NCI-H82 (cell line): ENCODE measurements at regions not wholly inside any gene's neighbourhood (a gene's known extent, or its start where the extent isn't known, plus 50 kb on each side); places are given as distances from the start of the nearest gene placed in this dataset.
"Not testable (repeated sequence)": the region's sequence is repeated elsewhere in the genome, so short reads cannot be mapped to it uniquely, and the experiment has no call there.

Experiments
- DNase-seq: peaks from one replicate; lab custom pipeline; 2025; lab: John Stamatoyannopoulos, UW

GRCh38 chr6:159522877-159523547 lies 170.0 kb downstream of the SOD2 start:
- no peak for DNase-seq

- DNase-seq = no peak
Observed at GRCh38 chr6:159521962-159522361, 171.1 kb downstream of the SOD2 start.

DNA sequence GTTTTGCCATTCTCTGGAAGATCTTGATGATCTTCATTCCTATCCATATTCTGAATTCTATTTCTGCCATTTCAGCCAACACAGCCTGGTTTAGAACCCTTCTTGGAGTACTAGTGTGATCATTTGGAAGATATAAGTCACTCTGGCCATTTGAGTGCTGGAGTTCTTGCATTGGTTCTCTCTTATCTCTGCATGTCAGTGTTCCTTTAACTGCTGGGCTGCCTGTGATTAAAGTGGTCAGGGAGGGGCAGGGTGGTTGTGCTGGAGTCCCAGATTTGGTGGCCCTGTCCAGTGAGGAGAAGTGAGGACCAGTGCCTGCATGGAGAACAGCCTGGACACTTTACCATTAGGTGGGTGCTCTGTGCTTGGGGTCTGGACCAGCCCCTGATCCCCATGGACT lies 173.0 kb downstream of the SOD2 start:
- no peak for DNase-seq

- DNase-seq = not testable (repeated sequence)
Observed at GRCh38 chr6:159515811-159516210, 177.2 kb downstream of the SOD2 start.

DNA sequence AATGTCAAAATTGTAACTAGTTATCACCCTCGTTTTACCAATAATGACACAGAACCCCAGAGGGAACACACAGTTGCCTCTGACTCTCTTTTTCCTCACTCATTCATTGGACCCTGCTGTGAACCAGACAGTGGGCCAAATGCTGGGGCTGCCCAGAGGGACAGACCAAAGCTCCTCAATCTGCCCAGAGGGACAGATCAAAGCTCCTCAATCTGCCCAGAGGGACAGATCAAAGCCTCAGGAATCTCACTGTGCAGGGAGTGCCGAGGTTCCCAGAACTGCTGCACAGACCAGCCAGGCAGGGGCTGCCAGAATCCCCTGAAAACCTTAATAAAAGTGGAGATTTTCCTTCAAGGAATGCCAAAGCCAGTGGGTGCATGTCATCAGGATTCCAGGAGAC lies 179.1 kb downstream of the SOD2 start:
- DNase-seq = no peak

- no peak for DNase-seq
Observed at GRCh38 chr6:159513074-159513720, 179.8 kb downstream of the SOD2 start.

GRCh38 chr6:159512571-159512970 lies 180.5 kb downstream of the SOD2 start:
- DNase-seq = no peak

DNA sequence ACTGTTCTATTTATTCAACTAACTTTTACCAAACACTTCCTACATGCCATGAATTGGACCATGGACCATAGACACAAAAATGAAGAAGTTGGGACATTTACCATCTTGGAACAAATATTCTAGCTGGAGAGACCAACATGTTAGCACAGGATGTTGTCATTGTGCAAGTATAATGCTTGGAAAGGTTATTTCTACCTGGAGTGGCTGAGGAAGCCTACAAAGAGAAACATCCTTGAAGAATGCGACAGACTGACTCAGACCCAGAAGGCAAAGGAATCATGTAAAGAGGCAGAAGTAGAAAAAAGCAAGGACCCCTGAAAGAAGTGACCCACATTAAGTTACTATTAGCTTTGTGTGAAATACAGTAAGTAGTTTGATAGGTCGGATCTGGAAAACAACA lies 180.9 kb downstream of the SOD2 start:
- no peak for DNase-seq

DNA sequence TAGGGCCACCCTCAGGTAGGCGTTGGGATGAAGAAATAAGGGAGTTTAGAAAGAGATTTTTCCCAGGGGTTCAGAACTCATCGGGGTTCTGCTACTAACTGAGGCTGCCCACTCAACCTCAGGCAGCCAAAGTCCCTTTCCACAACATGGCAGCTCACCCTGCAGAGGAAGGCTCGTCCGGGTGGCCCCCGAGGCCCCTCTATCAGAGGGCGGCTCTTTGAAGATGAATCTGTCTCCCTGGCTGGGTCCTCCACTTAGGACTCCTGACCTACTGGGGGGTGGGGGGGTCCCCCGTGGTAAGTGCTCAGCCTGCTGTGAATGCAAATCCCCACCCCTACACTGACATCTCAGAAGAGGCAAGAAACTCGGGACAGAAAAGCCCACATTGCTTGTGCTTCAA lies 182.9 kb downstream of the SOD2 start:
- DNase-seq = no peak

GRCh38 chr6:159508931-159509330 lies 184.1 kb downstream of the SOD2 start:
- DNase-seq = no peak

- DNase-seq = no peak
Observed at GRCh38 chr6:159506048-159506447, 187.0 kb downstream of the SOD2 start.

DNA sequence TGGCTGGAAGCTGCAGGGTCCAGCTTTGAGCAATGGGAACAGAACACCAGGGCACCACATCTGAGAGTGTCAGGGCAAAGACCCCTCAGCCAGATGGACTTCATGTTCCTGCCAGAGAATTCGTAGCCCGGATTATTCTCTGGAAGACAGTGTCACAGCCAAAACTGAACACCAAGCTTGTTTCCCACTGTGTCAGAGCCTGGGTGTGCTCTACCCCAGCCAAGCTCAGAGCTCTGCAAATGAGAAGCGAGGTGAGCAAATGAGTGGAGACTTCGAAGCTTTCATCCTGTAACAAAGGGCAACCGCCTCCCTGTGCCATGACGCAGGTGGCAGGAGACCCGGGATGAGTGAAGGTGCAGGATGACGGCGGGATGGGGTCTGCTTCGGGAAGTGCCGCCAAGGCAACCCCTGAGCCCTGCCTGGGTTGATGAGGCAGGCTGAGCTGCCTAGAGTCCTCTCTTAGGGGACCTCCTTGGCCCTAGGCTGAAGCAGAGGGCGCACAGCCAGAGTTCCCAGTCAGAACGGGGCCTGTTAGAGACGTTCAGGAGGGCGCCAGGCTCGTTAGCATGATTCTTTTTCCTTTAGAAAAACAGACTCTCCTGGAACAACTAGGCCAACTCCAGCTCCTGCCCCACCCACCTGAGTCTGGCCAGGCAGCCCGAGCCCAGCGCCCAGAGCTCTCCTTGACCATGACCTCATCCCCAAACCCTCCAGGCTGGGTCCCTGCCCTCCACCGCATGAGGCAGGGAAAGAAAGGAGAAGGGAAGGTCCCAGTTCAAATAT lies 187.7 kb downstream of the SOD2 start:
- no peak for DNase-seq

DNA sequence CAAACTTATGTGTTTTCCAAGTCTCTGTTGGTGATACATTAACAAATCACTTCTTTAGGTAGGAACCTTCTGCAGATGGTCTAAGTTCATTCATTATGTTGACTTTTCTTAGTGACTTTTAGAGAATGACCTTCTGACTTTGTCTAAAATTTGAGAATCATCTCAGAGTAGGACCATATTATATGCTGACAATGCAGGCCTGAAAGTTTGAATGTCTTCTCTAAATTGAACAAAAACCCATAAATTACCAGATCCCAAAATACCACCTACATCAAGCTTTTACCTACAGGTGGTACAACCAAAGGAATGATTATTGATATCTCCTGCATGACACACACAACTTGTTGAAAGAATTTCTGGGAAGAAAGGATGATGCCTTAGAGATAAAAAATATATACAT lies 191.5 kb downstream of the SOD2 start:
- no peak for DNase-seq

DNA sequence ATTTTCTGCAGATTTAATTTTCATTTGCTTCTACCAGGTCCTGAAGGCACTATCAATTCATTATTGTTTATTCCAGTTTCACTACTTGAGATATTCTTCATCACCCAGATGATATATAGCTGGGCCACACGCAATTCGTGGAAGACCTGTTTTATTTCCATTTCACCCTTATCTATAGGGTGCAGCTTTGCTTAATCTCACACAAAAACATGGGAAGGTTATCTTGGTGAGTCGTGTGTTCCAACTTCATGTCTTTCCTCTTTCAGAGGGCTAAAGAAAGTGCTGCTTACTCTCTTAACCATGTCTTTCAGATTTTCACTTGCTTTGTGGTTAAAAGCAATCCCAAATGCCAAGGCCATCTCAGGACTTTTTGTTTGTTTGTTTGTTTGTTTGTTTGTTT lies 194.0 kb downstream of the SOD2 start:
- no peak for DNase-seq

DNA sequence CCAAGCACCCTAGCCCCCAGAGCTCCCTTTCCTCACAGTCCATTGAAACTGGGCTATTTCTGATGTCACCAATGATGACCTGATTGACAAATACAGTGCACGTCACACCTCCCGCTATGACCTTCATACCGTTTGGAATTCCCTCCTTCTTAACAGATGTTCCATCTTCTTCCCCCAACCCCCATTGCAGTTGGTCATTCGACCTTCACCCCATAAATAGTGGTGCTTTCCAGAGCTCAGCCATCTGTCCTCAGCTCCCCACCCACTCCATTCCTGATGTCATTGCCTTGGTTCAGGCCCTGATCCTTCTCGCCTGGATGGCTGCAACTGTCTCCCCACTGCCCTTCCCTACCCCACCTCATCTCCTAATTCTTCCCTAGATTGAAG lies 198.5 kb downstream of the SOD2 start:
- DNase-seq = no peak

DNA sequence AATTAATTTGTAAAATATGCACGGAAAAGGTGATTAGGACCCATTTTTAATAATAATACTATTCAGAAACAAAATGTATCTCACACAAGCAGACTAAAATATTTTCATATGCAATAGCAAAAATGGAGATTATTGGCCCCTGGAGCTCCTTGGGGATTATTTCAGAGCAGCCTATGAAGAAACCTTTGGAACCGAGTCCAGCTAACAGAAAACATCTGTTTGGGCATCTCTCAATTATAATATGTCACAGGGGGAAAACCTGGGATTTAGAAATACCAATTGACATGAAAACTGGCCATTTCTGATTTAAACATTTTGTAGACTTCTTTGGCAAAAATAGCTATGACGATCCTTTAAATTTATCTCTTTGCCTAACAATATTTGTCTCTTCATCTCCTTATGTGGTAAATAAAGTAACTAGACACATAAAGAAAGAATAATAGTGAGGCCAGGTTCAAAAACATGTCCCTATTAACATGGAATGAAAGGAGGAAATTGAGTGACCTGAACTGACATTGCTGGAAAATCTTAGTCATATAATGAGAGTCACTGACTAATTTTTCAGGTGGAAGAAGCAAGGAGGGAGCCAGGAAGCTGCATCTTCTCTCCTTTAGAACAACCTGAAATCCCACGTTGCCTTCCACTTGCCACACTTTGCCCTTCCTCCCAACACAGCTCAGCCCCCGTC lies 199.0 kb downstream of the SOD2 start:
- no peak for DNase-seq

GRCh38 chr6:159493231-159493897 lies 199.7 kb downstream of the SOD2 start:
- DNase-seq = no peak

GRCh38 chr6:159490298-159490937 lies 202.6 kb downstream of the SOD2 start:
- no peak for DNase-seq

- no peak for DNase-seq
Observed at GRCh38 chr6:159487636-159488035, 205.4 kb downstream of the SOD2 start.

DNA sequence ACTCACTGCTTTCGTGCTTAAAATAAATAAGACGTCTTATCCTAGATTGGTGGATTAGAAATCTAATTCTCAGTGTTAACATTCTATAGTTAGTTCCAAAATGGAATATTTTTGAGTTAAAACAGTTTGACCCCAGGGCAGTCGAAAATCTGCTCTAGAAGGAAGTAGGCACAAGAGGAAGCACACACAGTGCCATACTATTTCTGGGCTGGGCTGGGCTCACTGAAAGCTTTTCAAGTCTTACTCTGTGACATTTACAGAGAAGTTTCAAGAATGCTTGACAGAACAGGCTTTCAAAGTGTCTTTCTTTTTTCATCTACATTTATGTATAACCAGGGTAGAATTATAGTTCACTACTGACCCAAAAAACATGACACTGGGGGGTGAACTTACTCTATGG lies 209.8 kb downstream of the SOD2 start:
- no peak for DNase-seq

DNA sequence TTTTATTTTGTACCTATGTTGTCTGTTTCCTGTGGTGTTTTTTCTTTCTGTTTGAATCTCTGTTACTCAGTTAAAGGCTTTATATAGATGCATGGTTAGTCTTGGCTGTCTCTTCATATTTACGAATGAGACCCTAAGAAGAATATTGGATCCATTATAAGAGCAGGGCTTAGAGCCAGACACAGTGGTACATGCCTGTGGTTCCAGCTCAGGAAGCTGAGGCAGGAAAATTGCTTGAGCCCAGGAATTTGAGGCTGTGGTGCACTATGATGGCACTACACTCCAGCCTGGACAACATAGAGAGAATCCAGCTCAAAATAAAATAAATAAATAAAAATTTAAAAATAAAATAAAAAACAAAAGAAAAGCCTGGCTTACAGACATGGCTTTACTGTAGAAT lies 211.1 kb downstream of the SOD2 start:
- no peak for DNase-seq

GRCh38 chr6:159480471-159480870 lies 212.6 kb downstream of the SOD2 start:
- no peak for DNase-seq
